ENCODE measurements at regions not wholly inside any gene's neighbourhood (a gene's known extent, or its start where the extent isn't known, plus 50 kb on each side); places are given as distances from the start of the nearest gene placed in this dataset.

DNA sequence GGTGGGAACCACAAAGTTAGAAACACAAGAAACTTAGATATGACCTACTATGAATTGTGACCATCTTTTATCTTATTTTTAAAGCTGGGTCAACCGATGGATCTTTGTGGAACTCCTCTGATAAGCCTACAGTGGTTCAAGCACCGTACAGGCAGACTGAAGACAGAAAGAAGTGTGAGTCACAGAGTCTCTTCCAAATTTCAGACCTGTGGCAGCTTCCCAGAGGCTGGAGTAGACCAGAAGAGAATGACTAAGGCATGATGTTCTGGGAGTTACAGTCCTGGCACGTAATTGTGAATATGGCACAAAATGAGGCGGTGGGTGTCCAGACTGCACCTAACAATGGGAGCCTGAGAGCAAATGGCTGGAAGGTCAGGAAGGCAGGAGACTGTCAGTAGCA lies 70.0 kb downstream of the LMO4 start:
- ATAC-seq: peak; percentile 72
- TF ChIP-seq ZNF8 (CRISPR knock-in tag; IDR thresholded peaks at IDR 0.05): no peak
- TF ChIP-seq OSR1 (CRISPR knock-in tag; IDR thresholded peaks at IDR 0.05): no peak
- no peak for TF ChIP-seq ARNTL (CRISPR knock-in tag; IDR thresholded peaks at IDR 0.05; ENCODE audit: borderline replicate concordance, low read depth)
- TF ChIP-seq, protein P1, sequence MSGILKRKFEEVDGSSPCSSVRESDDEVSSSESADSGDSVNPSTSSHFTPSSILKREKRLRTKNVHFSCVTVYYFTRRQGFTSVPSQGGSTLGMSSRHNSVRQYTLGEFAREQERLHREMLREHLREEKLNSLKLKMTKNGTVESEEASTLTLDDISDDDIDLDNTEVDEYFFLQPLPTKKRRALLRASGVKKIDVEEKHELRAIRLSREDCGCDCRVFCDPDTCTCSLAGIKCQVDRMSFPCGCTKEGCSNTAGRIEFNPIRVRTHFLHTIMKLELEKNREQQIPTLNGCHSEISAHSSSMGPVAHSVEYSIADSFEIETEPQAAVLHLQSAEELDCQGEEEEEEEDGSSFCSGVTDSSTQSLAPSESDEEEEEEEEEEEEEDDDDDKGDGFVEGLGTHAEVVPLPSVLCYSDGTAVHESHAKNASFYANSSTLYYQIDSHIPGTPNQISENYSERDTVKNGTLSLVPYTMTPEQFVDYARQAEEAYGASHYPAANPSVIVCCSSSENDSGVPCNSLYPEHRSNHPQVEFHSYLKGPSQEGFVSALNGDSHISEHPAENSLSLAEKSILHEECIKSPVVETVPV (CRISPR knock-in tag; IDR thresholded peaks at IDR 0.05): no peak
- no peak for TF ChIP-seq ZNF565 (CRISPR knock-in tag; conservative IDR thresholded peaks at IDR 0.05; ENCODE audit: low read depth)
- no peak for TF ChIP-seq ISL1 (CRISPR knock-in tag; IDR thresholded peaks at IDR 0.05)
- no peak for TF ChIP-seq ZFP30 (CRISPR knock-in tag; IDR thresholded peaks at IDR 0.05)
- TF ChIP-seq, protein P2, sequence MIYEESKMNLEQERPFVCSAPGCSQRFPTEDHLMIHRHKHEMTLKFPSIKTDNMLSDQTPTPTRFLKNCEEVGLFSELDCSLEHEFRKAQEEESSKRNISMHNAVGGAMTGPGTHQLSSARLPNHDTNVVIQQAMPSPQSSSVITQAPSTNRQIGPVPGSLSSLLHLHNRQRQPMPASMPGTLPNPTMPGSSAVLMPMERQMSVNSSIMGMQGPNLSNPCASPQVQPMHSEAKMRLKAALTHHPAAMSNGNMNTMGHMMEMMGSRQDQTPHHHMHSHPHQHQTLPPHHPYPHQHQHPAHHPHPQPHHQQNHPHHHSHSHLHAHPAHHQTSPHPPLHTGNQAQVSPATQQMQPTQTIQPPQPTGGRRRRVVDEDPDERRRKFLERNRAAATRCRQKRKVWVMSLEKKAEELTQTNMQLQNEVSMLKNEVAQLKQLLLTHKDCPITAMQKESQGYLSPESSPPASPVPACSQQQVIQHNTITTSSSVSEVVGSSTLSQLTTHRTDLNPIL (CRISPR knock-in tag; IDR thresholded peaks at IDR 0.05; ENCODE audit: low read depth): no peak
- TF ChIP-seq, protein P3, sequence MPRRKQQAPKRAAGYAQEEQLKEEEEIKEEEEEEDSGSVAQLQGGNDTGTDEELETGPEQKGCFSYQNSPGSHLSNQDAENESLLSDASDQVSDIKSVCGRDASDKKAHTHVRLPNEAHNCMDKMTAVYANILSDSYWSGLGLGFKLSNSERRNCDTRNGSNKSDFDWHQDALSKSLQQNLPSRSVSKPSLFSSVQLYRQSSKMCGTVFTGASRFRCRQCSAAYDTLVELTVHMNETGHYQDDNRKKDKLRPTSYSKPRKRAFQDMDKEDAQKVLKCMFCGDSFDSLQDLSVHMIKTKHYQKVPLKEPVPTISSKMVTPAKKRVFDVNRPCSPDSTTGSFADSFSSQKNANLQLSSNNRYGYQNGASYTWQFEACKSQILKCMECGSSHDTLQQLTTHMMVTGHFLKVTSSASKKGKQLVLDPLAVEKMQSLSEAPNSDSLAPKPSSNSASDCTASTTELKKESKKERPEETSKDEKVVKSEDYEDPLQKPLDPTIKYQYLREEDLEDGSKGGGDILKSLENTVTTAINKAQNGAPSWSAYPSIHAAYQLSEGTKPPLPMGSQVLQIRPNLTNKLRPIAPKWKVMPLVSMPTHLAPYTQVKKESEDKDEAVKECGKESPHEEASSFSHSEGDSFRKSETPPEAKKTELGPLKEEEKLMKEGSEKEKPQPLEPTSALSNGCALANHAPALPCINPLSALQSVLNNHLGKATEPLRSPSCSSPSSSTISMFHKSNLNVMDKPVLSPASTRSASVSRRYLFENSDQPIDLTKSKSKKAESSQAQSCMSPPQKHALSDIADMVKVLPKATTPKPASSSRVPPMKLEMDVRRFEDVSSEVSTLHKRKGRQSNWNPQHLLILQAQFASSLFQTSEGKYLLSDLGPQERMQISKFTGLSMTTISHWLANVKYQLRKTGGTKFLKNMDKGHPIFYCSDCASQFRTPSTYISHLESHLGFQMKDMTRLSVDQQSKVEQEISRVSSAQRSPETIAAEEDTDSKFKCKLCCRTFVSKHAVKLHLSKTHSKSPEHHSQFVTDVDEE (CRISPR knock-in tag; IDR thresholded peaks at IDR 0.05): no peak
- TF ChIP-seq ZC3H10 (CRISPR knock-in tag; IDR thresholded peaks at IDR 0.05): no peak
- TF ChIP-seq SNAI2 (CRISPR knock-in tag; IDR thresholded peaks at IDR 0.05): no peak
- no peak for TF ChIP-seq PPARA (CRISPR knock-in tag; IDR thresholded peaks at IDR 0.05; ENCODE audit: borderline replicate concordance)
- no peak for TF ChIP-seq BACH2 (CRISPR knock-in tag; IDR thresholded peaks at IDR 0.05; ENCODE audit: borderline replicate concordance)

DNA sequence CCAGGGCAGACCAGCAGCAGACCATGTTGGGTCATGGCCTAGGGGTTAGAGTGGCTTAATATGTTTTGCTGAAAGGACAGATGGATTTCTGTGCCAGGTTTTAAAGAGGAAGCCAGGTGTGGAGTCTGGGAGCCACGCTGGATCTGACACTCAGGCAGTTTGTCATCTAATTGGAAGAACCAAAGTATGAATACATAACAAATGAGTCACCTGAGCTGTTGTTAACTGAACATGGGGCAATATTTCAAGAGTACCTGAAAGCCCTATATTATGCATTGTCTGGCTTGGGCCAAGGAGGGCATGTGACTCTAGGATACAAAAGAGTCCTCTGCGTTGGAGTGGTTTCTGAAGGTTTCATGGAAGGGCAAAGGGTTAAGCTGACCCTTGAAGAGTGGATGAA lies 70.6 kb downstream of the LMO4 start:
- ATAC-seq: no peak; the same call in 2 of the 3 replicates
- TF ChIP-seq ZNF565 (CRISPR knock-in tag; conservative IDR thresholded peaks at IDR 0.05; ENCODE audit: low read depth) (no peak), ZNF70 (CRISPR knock-in tag; IDR thresholded peaks at IDR 0.05) (no peak), SNAI2 (CRISPR knock-in tag; IDR thresholded peaks at IDR 0.05) (no peak), ESRRG (CRISPR knock-in tag; IDR thresholded peaks at IDR 0.05) (no peak), BACH2 (CRISPR knock-in tag; IDR thresholded peaks at IDR 0.05; ENCODE audit: borderline replicate concordance) (no peak), ZFP30 (CRISPR knock-in tag; IDR thresholded peaks at IDR 0.05) (no peak), OSR1 (CRISPR knock-in tag; IDR thresholded peaks at IDR 0.05) (no peak), GLIS3 (CRISPR knock-in tag; IDR thresholded peaks at IDR 0.05) (no peak), CSDC2 (CRISPR knock-in tag; IDR thresholded peaks at IDR 0.05) (no peak), ARNTL (CRISPR knock-in tag; IDR thresholded peaks at IDR 0.05; ENCODE audit: borderline replicate concordance, low read depth) (no peak), PPARA (CRISPR knock-in tag; IDR thresholded peaks at IDR 0.05; ENCODE audit: borderline replicate concordance) (no peak), TCF4 (CRISPR knock-in tag; IDR thresholded peaks at IDR 0.05; ENCODE audit: borderline replicate concordance) (no peak)
- TF ChIP-seq, protein P2 (CRISPR knock-in tag; IDR thresholded peaks at IDR 0.05; ENCODE audit: low read depth): no peak
- TF ChIP-seq, protein P3 (CRISPR knock-in tag; IDR thresholded peaks at IDR 0.05): no peak
- TF ChIP-seq, protein P4, sequence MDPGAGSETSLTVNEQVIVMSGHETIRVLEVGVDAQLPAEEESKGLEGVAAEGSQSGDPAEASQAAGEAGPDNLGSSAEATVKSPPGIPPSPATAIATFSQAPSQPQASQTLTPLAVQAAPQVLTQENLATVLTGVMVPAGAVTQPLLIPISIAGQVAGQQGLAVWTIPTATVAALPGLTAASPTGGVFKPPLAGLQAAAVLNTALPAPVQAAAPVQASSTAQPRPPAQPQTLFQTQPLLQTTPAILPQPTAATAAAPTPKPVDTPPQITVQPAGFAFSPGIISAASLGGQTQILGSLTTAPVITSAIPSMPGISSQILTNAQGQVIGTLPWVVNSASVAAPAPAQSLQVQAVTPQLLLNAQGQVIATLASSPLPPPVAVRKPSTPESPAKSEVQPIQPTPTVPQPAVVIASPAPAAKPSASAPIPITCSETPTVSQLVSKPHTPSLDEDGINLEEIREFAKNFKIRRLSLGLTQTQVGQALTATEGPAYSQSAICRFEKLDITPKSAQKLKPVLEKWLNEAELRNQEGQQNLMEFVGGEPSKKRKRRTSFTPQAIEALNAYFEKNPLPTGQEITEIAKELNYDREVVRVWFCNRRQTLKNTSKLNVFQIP (CRISPR knock-in tag; IDR thresholded peaks at IDR 0.05; ENCODE audit: borderline replicate concordance, low read depth): no peak
- TF ChIP-seq, protein P1 (CRISPR knock-in tag; IDR thresholded peaks at IDR 0.05): no peak
